CD4-positive, alpha-beta memory T cell (primary cell): ENCODE measurements at regions not wholly inside any gene's neighbourhood (a gene's known extent, or its start where the extent isn't known, plus 50 kb on each side); places are given as distances from the start of the nearest gene placed in this dataset.

Source experiments
- CTCF ChIA-PET: fragments of 350-600 bp; sonication (Branson Sonifier 250); formaldehyde crosslinking; loops from one replicate; lab custom pipeline; 2021; ENCODE audit warnings: inconsistent platforms; ENCODE audit not compliant: partially characterized antibody; lab: Charles Lee
- POLR2A ChIA-PET: fragments of 350-600 bp; sonication (Branson Sonifier 250); formaldehyde crosslinking; loops from one replicate; lab custom pipeline; 2021; ENCODE audit not compliant: partially characterized antibody; lab: Charles Lee
- DNase-seq, 5 donors: peaks; one replicate each; pipeline versions ENCODE4 v3.0.0 to v3.0.0-alpha.2; 2020 to 2022; ENCODE audit warnings: mixed read lengths in 1 of 5
- H3K27ac ChIP-seq: one replicate; pipeline ENCODE4 v1.7.0; 2013; ENCODE audit warnings: low read depth, low read length
- H3K27me3 ChIP-seq: 2 replicates; pipeline ENCODE4 v1.7.0; 2013; ENCODE audit warnings: mild to moderate bottlenecking, low read length, moderate library complexity; ENCODE audit not compliant: insufficient read depth
- H3K36me3 ChIP-seq: 2 replicates; pipeline ENCODE4 v1.7.0; 2013; ENCODE audit warnings: mild to moderate bottlenecking, low read length, moderate library complexity; ENCODE audit not compliant: insufficient read depth
- H3K4me1 ChIP-seq: 2 replicates; pipeline ENCODE4 v1.7.0; 2013; ENCODE audit warnings: mild to moderate bottlenecking, low read length, moderate library complexity; ENCODE audit not compliant: insufficient read depth
- H3K4me3 ChIP-seq, 2 donors: one replicate each; pipeline ENCODE4 v1.7.0; 2013; ENCODE audit warnings: low read length in 2 of 2, mild to moderate bottlenecking in 1 of 2
- H3K9me3 ChIP-seq, 2 donors: one replicate each; pipeline ENCODE4 v1.7.0; 2013; ENCODE audit warnings: low read length in 2 of 2, control low read depth in 1 of 2; ENCODE audit not compliant: control insufficient read depth in 1 of 2
- H3K27ac Mint-ChIP-seq, 7 donors: one replicate each; pipeline ENCODE4 v1.8.0; 2020 to 2021; ENCODE audit warnings: mixed read lengths in 7 of 7, mild to moderate bottlenecking in 6 of 7, inconsistent platforms in 3 of 7, moderate library complexity in 3 of 7
- H3K27me3 Mint-ChIP-seq, 2 donors: one replicate each; pipeline ENCODE4 v1.8.0; 2020 to 2021; ENCODE audit warnings: mixed read lengths in 2 of 2
- H3K36me3 Mint-ChIP-seq, 2 donors: one replicate each; pipeline ENCODE4 v1.8.0; 2020 to 2021; ENCODE audit warnings: mixed read lengths in 2 of 2, inconsistent platforms in 1 of 2, mild to moderate bottlenecking in 1 of 2
- H3K4me1 Mint-ChIP-seq, 4 donors: one replicate each; pipeline ENCODE4 v1.8.0; 2020 to 2021; ENCODE audit warnings: mixed read lengths in 4 of 4, mild to moderate bottlenecking in 1 of 4
- H3K4me3 Mint-ChIP-seq, 8 donors: one replicate each; pipeline ENCODE4 v1.8.0; 2020 to 2021; ENCODE audit warnings: mixed read lengths in 8 of 8, mild to moderate bottlenecking in 7 of 8, moderate library complexity in 6 of 8, inconsistent platforms in 3 of 8
- H3K9me3 Mint-ChIP-seq, 8 donors: one replicate each; pipeline ENCODE4 v1.8.0; 2020 to 2021; ENCODE audit warnings: mixed read lengths in 8 of 8, mild to moderate bottlenecking in 5 of 8, inconsistent platforms in 3 of 8, moderate library complexity in 1 of 8
- intact Hi-C: fragments of 100-400 bp; cut with micrococcal nuclease; formaldehyde crosslinking; loops from one replicate; pipeline ENCODE4 v1.15.1; 2023

DNA sequence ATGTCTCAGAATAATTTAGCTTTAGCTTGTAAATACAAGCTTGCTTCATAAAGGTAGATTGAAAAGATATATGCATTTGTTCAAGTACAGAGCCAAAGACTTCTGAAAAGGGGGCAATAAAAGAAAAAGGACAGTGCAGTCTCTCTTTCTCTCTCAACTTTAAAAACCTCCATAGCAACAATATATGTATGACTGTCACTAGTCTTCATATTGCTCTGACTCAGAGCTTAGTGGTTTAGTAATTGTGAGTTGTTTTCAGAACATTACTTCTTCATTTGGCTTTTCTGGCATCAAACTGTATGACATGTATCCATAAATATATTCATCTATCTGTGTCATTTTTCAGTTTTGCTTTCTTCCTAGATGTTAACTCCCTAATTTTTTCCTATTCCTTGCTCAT is 194.6 kb upstream of the KIF2A start:
- Histone ChIP-seq H3K36me3 (no peaks in the 10 kb centered on the region), H3K27ac (no peak overlapping the region), H3K27me3 (no peaks in the 10 kb centered on the region), H3K4me1 (no peaks in the 10 kb centered on the region), H3K4me3 (no peak overlapping the region), H3K9me3 (no peaks in the 10 kb centered on the region)
- intact Hi-C loops: no loop called here
- Mint-ChIP-seq H3K27me3 (peaks cover 2 to 4% of the 10 kb centered on the region in 2 donors), H3K9me3 (peaks cover 0 to 2% (median 0%) of the 10 kb centered on the region in 8 donors), H3K27ac (no peak overlapping the region), H3K36me3 (no peaks in the 10 kb centered on the region), H3K4me1 (no peaks in the 10 kb centered on the region), H3K4me3 (no peak overlapping the region)
- CTCF ChIA-PET: no interaction called here
- DNase-seq: no peak
- POLR2A ChIA-PET: no interaction called here

DNA sequence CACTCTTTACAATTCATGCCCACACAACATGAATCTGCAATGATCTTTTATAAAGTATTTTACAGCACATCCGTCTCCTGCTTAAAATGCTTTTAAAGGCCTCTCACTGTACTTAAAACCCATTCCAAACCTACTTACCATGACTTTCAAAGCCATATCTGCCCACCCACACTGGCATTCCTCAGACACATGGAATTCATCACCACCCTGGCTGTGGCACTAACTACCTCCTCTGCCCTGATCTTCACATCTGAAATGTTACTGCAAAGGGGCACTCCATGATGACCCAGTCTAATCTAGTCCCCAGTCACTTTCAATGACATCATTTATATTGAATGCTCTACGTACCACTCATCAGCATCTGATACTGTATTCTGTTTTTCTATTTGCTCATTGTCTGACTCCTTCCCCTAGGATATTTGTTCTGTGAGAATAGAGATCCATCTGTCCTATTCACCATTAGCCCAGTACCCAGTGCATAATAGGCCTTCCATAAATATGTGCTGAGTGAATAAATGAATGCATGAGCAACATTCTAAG is 193.2 kb upstream of the KIF2A start:
- H3K27ac Mint-ChIP-seq: no peak overlapping the region
- H3K9me3 Mint-ChIP-seq: no peaks in the 10 kb centered on the region
- Histone ChIP-seq H3K4me3 (no peak overlapping the region), H3K4me1 (no peaks in the 10 kb centered on the region), H3K36me3 (no peaks in the 10 kb centered on the region), H3K27me3 (no peaks in the 10 kb centered on the region), H3K9me3 (no peaks in the 10 kb centered on the region), H3K27ac (no peak overlapping the region)
- H3K27me3 Mint-ChIP-seq: peaks cover 2 to 4% of the 10 kb centered on the region in 2 donors
- H3K4me3 Mint-ChIP-seq: no peak overlapping the region
- no peaks in the 10 kb centered on the region for H3K4me1 Mint-ChIP-seq
- CTCF ChIA-PET: no interaction called here
- no peak for DNase-seq
- intact Hi-C loops: no loop called here
- no peaks in the 10 kb centered on the region for H3K36me3 Mint-ChIP-seq
- POLR2A ChIA-PET: no interaction called here

DNA sequence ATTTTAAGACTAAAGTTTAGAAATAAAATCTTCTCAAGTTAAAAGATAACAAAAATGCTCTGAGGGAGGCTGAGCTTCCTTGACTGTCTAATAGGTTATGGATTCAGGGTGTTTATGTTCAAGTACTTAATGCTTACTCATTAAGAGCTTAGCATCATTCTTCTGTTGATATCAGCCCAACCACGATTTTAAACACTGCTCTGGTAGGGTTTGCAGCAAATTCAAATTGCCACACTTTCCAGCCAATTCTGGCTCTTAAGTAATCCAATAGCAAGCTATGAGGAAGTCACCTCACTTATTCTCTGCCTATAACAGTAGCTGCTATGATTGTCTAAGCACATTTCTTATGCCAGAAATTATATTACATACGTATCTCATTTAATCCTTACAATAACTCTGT is 191.0 kb upstream of the KIF2A start:
- H3K27me3 Mint-ChIP-seq: peaks cover 5 to 10% of the 10 kb centered on the region in 2 donors
- POLR2A ChIA-PET: no interaction called here
- H3K4me3 Mint-ChIP-seq: no peak overlapping the region
- H3K36me3 Mint-ChIP-seq: no peaks in the 10 kb centered on the region
- CTCF ChIA-PET: no interaction called here
- Histone ChIP-seq H3K9me3 (no peaks in the 10 kb centered on the region), H3K27ac (no peak overlapping the region), H3K27me3 (no peaks in the 10 kb centered on the region), H3K4me3 (no peak overlapping the region), H3K36me3 (no peaks in the 10 kb centered on the region), H3K4me1 (no peaks in the 10 kb centered on the region)
- DNase-seq: no peak
- H3K4me1 Mint-ChIP-seq: no peaks in the 10 kb centered on the region
- intact Hi-C loops: no loop called here
- H3K27ac Mint-ChIP-seq: no peak overlapping the region
- no peaks in the 10 kb centered on the region for H3K9me3 Mint-ChIP-seq

DNA sequence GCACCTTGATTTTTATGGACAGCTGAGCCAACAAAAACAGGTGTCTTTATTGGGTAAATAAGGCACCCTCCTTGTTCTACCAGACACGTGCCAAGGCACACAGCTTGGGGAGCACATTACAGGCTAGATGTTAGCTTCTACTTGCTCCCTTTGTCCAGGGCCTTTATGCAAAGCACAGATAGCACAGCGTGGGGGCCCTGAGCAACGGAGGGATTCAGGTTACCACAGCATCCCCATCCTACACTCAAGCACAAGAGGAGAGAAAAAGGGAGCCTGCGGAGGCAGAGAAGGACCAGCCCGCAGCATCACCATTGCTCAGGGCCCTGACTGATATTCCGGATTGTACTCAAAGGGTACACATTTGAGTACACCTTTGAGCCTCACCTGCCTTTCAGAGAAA is 181.7 kb upstream of the KIF2A start:
- no peak for DNase-seq
- Histone ChIP-seq H3K36me3 (no peaks in the 10 kb centered on the region), H3K4me3 (no peak overlapping the region), H3K4me1 (no peaks in the 10 kb centered on the region), H3K27ac (no peak overlapping the region), H3K9me3 (no peaks in the 10 kb centered on the region), H3K27me3 (no peaks in the 10 kb centered on the region)
- ChIA-PET POLR2A (no interaction called here), CTCF (no interaction called here)
- peaks cover 0 to 1% (median 0%) of the 10 kb centered on the region in 8 donors for H3K9me3 Mint-ChIP-seq
- H3K4me3 Mint-ChIP-seq: no peak overlapping the region
- peaks cover 0 to 6% of the 10 kb centered on the region in 2 donors for H3K27me3 Mint-ChIP-seq
- H3K27ac Mint-ChIP-seq: no peak overlapping the region
- H3K4me1 Mint-ChIP-seq: no peaks in the 10 kb centered on the region
- intact Hi-C loops: no loop called here
- H3K36me3 Mint-ChIP-seq: no peaks in the 10 kb centered on the region

DNA sequence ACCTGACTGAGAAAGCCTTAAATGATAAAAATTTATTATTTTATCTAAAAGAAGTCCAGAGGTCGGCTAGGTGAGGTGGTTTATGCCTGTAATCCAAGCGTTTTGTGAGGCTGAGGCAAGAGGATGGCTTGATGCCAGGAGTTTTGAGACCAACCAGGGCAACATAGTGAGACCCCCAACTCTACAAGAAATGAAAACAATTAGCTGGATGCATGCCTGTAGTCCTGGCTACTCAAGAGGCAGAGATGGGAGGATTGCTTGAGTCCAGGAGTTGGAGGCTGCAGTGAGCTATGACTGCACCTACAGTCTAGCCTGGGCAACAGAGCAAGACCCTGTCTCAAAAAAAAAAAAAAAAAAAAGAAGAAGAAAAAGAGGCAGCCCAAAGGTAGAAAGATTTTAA is 179.9 kb upstream of the KIF2A start:
- intact Hi-C loops: no loop called here
- Histone ChIP-seq H3K27ac (no peak overlapping the region), H3K36me3 (no peaks in the 10 kb centered on the region), H3K4me3 (no peak overlapping the region), H3K4me1 (no peaks in the 10 kb centered on the region), H3K9me3 (no peaks in the 10 kb centered on the region), H3K27me3 (no peaks in the 10 kb centered on the region)
- POLR2A ChIA-PET: no interaction called here
- no peak for DNase-seq
- Mint-ChIP-seq H3K4me1 (no peaks in the 10 kb centered on the region), H3K27ac (no peak overlapping the region), H3K36me3 (no peaks in the 10 kb centered on the region), H3K4me3 (no peak overlapping the region), H3K27me3 (no peaks in the 10 kb centered on the region), H3K9me3 (peaks cover 0 to 1% (median 0%) of the 10 kb centered on the region in 8 donors)
- CTCF ChIA-PET: no interaction called here

DNA sequence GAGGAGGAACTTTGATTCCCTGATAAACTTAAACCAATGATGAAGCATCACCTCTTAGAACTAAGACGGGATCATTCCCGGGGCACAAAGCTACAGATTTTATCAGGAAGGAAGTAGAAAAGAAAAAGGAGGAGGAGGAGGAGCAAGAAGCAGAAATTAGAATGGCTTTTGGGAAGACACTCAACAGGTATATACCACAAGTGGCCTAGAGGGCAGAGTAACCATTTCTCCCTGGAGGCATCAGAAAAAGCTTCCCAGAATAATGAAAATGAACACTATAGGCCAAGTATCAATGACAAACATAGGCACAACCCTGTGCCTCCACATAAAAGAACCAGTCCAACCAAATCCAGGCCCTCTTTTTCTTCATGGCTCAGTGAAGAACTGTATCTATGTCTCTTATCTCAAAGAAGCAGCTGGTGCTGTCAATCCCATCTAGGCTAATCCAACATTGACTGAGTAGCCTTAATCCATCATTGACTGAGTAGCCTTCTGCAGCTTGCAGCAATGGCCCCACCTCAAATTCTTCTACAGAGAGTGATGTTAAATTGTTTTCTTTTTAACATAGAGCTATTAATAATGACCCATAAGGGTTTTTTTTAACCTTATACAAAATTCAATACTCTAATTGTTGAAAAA is 178.8 kb upstream of the KIF2A start:
- no peak for DNase-seq
- intact Hi-C loops: no loop called here
- no peaks in the 10 kb centered on the region for H3K36me3 ChIP-seq
- Mint-ChIP-seq H3K27me3 (peaks cover 0 to 2% of the 10 kb centered on the region in 2 donors), H3K36me3 (no peaks in the 10 kb centered on the region), H3K4me3 (no peak overlapping the region), H3K9me3 (peaks cover 0 to 2% (median 0%) of the 10 kb centered on the region in 8 donors), H3K4me1 (no peaks in the 10 kb centered on the region), H3K27ac (no peak overlapping the region)
- H3K4me1 ChIP-seq: no peaks in the 10 kb centered on the region
- ChIA-PET POLR2A (no interaction called here), CTCF (no interaction called here)
- no peak overlapping the region for H3K27ac ChIP-seq
- H3K4me3 ChIP-seq: no peak overlapping the region
- no peaks in the 10 kb centered on the region for H3K9me3 ChIP-seq
- H3K27me3 ChIP-seq: no peaks in the 10 kb centered on the region

DNA sequence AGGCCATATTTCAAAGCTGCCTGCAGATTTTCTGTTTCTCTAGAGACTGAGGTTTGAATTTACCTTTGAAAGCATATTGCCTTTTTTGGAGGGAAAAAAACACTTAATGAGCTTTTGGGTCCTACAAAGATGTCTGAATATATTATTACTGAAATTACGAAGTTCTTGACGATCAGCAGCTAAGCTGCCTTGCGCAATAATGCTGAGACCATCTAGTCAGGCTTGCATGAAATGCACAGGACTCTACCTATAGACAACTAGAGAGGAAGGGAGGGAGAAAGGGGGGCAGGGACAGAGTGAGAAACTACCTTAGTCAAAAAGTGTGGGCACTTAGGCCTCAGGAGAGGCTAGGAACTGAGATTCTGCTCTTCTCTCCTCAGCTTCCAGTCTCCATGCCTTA is 175.9 kb upstream of the KIF2A start:
- H3K27me3 ChIP-seq: no peaks in the 10 kb centered on the region
- H3K9me3 ChIP-seq: no peaks in the 10 kb centered on the region
- no peaks in the 10 kb centered on the region for H3K36me3 ChIP-seq
- H3K27ac ChIP-seq: no peak overlapping the region
- Mint-ChIP-seq H3K27ac (no peak overlapping the region), H3K27me3 (peaks cover 0 to 2% of the 10 kb centered on the region in 2 donors), H3K4me3 (no peak overlapping the region), H3K4me1 (no peaks in the 10 kb centered on the region), H3K9me3 (peaks cover 0 to 2% (median 0%) of the 10 kb centered on the region in 8 donors), H3K36me3 (no peaks in the 10 kb centered on the region)
- H3K4me3 ChIP-seq: no peak overlapping the region
- CTCF ChIA-PET: interaction anchor here (2.3 kb wide), 1 partner anchor 13 kb away, joined by 9 read pairs; no protein-coding TSS in a partner anchor
- intact Hi-C loops: no loop called here
- no peaks in the 10 kb centered on the region for H3K4me1 ChIP-seq
- no peak for DNase-seq
- POLR2A ChIA-PET: no interaction called here
